H1 (cell line): ENCODE measurements at regions not wholly inside any gene's neighbourhood (a gene's known extent, or its start where the extent isn't known, plus 50 kb on each side); places are given as distances from the start of the nearest gene placed in this dataset.

Experiments
- CTCF ChIA-PET: fragments of 300-600 bp; sonication (Branson Sonifier 250); formaldehyde crosslinking; loops from one replicate; lab custom pipeline; 2021; ENCODE audit not compliant: partially characterized antibody; lab: Charles Lee
- POLR2A ChIA-PET: fragments of 300-600 bp; sonication (Branson Sonifier 250); formaldehyde crosslinking; loops from one replicate; lab custom pipeline; 2021; ENCODE audit warnings: inconsistent platforms; ENCODE audit not compliant: partially characterized antibody; lab: Charles Lee
- DNase-seq, 2 experiments: peaks; one replicate each; pipeline versions ENCODE4 v3.0.0 to v3.0.0-alpha.2; 2010 to 2022; ENCODE audit warnings: low spot score in 2 of 2, low read depth in 1 of 2, mixed read lengths in 1 of 2
- FAIRE-seq: peaks from 2 replicates; lab custom pipeline; 2011; peaks lifted over from hg19 to GRCh38; lab: Jason Lieb, UNC
- H2AFZ ChIP-seq: 2 replicates; pipeline ENCODE4 v1.8.1; 2012; ENCODE audit warnings: low read length, inconsistent platforms
- H2AK5ac ChIP-seq: 2 replicates; pipeline ENCODE4 v1.6.1; 2013; ENCODE audit warnings: low read depth, low read length
- H2BK120ac ChIP-seq: replicated peaks from 2 replicates; pipeline ENCODE3; 2013; ENCODE audit warnings: low read depth, low read length, inconsistent platforms
- H2BK12ac ChIP-seq: 2 replicates; pipeline ENCODE4 v1.6.1; 2013; ENCODE audit warnings: low read depth, low read length
- H2BK15ac ChIP-seq: 2 replicates; pipeline ENCODE4 v1.6.1; 2013; ENCODE audit warnings: low read length
- H2BK20ac ChIP-seq: 2 replicates; pipeline ENCODE4 v1.6.1; 2013; ENCODE audit warnings: low read length
- H2BK5ac ChIP-seq: 2 replicates; pipeline ENCODE4 v1.6.1; 2013; ENCODE audit warnings: low read depth, low read length
- H3K14ac ChIP-seq: 2 replicates; pipeline ENCODE4 v1.6.1; 2013; ENCODE audit warnings: inconsistent platforms; ENCODE audit not compliant: insufficient read length
- H3K18ac ChIP-seq: 2 replicates; pipeline ENCODE4 v1.6.1; 2013; ENCODE audit warnings: low read length; ENCODE audit errors: extremely low read depth
- H3K23ac ChIP-seq: 2 replicates; pipeline ENCODE4 v1.6.1; 2013; ENCODE audit warnings: inconsistent platforms; ENCODE audit not compliant: insufficient read length
- H3K23me2 ChIP-seq: 2 replicates; pipeline ENCODE4 v1.6.1; 2013; ENCODE audit warnings: low read depth, low read length
- H3K27ac ChIP-seq: 2 replicates; pipeline ENCODE4 v1.6.1; 2011; ENCODE audit warnings: low read depth, low read length, inconsistent platforms
- H3K27me3 ChIP-seq, 4 experiments: replicated peaks in 1 of 4; 1 replicate in 1 of 4; 2 replicates in 3 of 4; pipeline versions ENCODE4 v1.6.1 to v1.8.1; 2011 to 2013; ENCODE audit warnings: low read length in 3 of 4, mild to moderate bottlenecking in 3 of 4, inconsistent platforms in 2 of 4, mixed read lengths in 2 of 4, moderate library complexity in 1 of 4; ENCODE audit not compliant: control insufficient read depth in 3 of 4, insufficient read depth in 3 of 4; ENCODE audit errors: extremely low read depth in 1 of 4
- H3K36me3 ChIP-seq, 4 experiments: 2 replicates each; pipeline versions ENCODE4 v1.6.1 to v1.8.1; 2011 to 2013; ENCODE audit warnings: mild to moderate bottlenecking in 4 of 4, low read length in 3 of 4, moderate library complexity in 2 of 4, control low read depth in 1 of 4, inconsistent platforms in 1 of 4; ENCODE audit not compliant: insufficient read depth in 4 of 4, control insufficient read depth in 2 of 4
- H3K4ac ChIP-seq: replicated peaks from 2 replicates; pipeline ENCODE3; 2013; ENCODE audit warnings: low read length, low read depth, mixed read lengths, inconsistent platforms; ENCODE audit not compliant: insufficient read length
- H3K4me1 ChIP-seq, 4 experiments: replicated peaks in 1 of 4; 1 replicate in 1 of 4; 2 replicates in 3 of 4; pipeline versions ENCODE4 v1.6.1 to v1.8.1; 2011 to 2013; ENCODE audit warnings: low read length in 3 of 4, inconsistent platforms in 2 of 4, mixed read lengths in 1 of 4; ENCODE audit not compliant: insufficient read depth in 4 of 4, control insufficient read depth in 3 of 4
- H3K4me2 ChIP-seq, 2 experiments: 2 replicates each; pipeline versions ENCODE4 v1.6.1 to v1.8.1; 2011 to 2013; ENCODE audit warnings: low read depth in 2 of 2, low read length in 2 of 2, control low read depth in 1 of 2, inconsistent platforms in 1 of 2, mild to moderate bottlenecking in 1 of 2; ENCODE audit not compliant: insufficient read depth in 1 of 2
- H3K4me3 ChIP-seq, 4 experiments: fragments of 200-600, 300-600 bp in 1 of 4; sonication (generic), shearing (Covaris generic), sonication (Bioruptor Twin) in 1 of 4; 2 replicates each; pipeline versions ENCODE4 v1.5.1 to v1.8.1; 2011 to 2016; ENCODE audit warnings: low read length in 4 of 4, low read depth in 3 of 4, control low read depth in 2 of 4, inconsistent platforms in 2 of 4, mild to moderate bottlenecking in 2 of 4, mixed read lengths in 1 of 4, moderate library complexity in 1 of 4; ENCODE audit not compliant: insufficient read depth in 2 of 4; ENCODE audit errors: extremely low read depth in 1 of 4
- H3K56ac ChIP-seq: replicated peaks from 2 replicates; pipeline ENCODE3; 2013; ENCODE audit warnings: low read depth, mild to moderate bottlenecking, mixed read lengths, low read length, inconsistent platforms; ENCODE audit not compliant: insufficient read length
- H3K79me1 ChIP-seq: 2 replicates; pipeline ENCODE4 v1.6.1; 2013; ENCODE audit warnings: low read depth, low read length, control low read depth
- H3K79me2 ChIP-seq, 2 experiments: 2 replicates each; pipeline versions ENCODE4 v1.6.1 to v1.8.1; 2012 to 2013; ENCODE audit warnings: low read length in 2 of 2, mild to moderate bottlenecking in 2 of 2, inconsistent platforms in 1 of 2; ENCODE audit not compliant: insufficient read depth in 2 of 2, control insufficient read depth in 1 of 2
- H3K9ac ChIP-seq, 4 experiments: replicated peaks in 1 of 4; 1 replicate in 1 of 4; 2 replicates in 3 of 4; pipeline versions ENCODE4 v1.6.1 to v1.8.1; 2011 to 2013; ENCODE audit warnings: low read depth in 3 of 4, low read length in 3 of 4, control low read depth in 2 of 4, mild to moderate bottlenecking in 2 of 4, moderate library complexity in 2 of 4, inconsistent platforms in 1 of 4; ENCODE audit errors: extremely low read depth in 1 of 4
- H3K9me3 ChIP-seq, 2 experiments: 2 replicates each; pipeline versions ENCODE4 v1.6.1 to v1.8.1; 2012 to 2013; ENCODE audit warnings: mild to moderate bottlenecking in 2 of 2, moderate library complexity in 2 of 2, control low read depth in 1 of 2, inconsistent platforms in 1 of 2, low read depth in 1 of 2, low read length in 1 of 2, mixed read lengths in 1 of 2; ENCODE audit not compliant: insufficient read depth in 2 of 2
- H4K20me1 ChIP-seq, 2 experiments: replicated peaks in 1 of 2; 2 replicates each; pipeline versions ENCODE3 to v1.8.1; 2011 to 2013; ENCODE audit warnings: inconsistent platforms in 2 of 2, low read length in 2 of 2, mild to moderate bottlenecking in 1 of 2; ENCODE audit not compliant: insufficient read depth in 2 of 2, control insufficient read depth in 1 of 2
- H4K5ac ChIP-seq: 2 replicates; pipeline ENCODE4 v1.6.1; 2013; ENCODE audit warnings: low read length, low read depth, mixed read lengths, inconsistent platforms; ENCODE audit not compliant: insufficient read length
- H4K8ac ChIP-seq: 2 replicates; pipeline ENCODE4 v1.8.0; 2013; ENCODE audit warnings: mild to moderate bottlenecking, moderate library complexity, low read length, inconsistent platforms; ENCODE audit not compliant: insufficient read depth; ENCODE audit errors: extremely low read depth
- H4K91ac ChIP-seq: replicated peaks from 2 replicates; pipeline ENCODE3; 2013; ENCODE audit warnings: low read length, mixed read lengths, inconsistent platforms; ENCODE audit not compliant: insufficient read length
- ATF3 ChIP-seq: IDR thresholded peaks from 2 replicates; pipeline ENCODE4 v1.6.1; 2011; ENCODE audit warnings: low read depth, mild to moderate bottlenecking, low read length; ENCODE audit not compliant: insufficient read depth
- BCL11A ChIP-seq, 2 experiments: IDR thresholded peaks; one replicate each; pipeline ENCODE4 v1.6.1; 2011; ENCODE audit warnings: low read depth in 2 of 2, low read length in 2 of 2, mild to moderate bottlenecking in 2 of 2
- FOSL1 ChIP-seq: IDR thresholded peaks from 2 replicates; pipeline ENCODE4 v1.6.1; 2011; ENCODE audit warnings: mild to moderate bottlenecking, low read depth, low read length, moderate library complexity; ENCODE audit not compliant: insufficient read depth
- HDAC6 ChIP-seq: IDR thresholded peaks from one replicate; pipeline ENCODE4 v1.7.1; 2012; ENCODE audit warnings: low read depth, mild to moderate bottlenecking, inconsistent platforms, low read length, moderate library complexity
- SP1 ChIP-seq: IDR thresholded peaks from 2 replicates; pipeline ENCODE4 v1.6.1; 2011; ENCODE audit warnings: low read depth, low read length
- WGBS, 2 experiments: shearing (Covaris generic) in 1 of 2; methylation state at CpG; one replicate each; pipeline versions ENCODE4 v1.1.6 to v1.1.7; 2013 to 2015; ENCODE audit warnings: low lambda C conversion rate in 2 of 2, mixed read lengths in 2 of 2, inconsistent platforms in 1 of 2, low coverage in 1 of 2, missing lambda C conversion rate in 1 of 2; ENCODE audit not compliant: insufficient replicate concordance in 2 of 2, insufficient coverage in 1 of 2, insufficient read length in 1 of 2; ENCODE audit errors: extremely low coverage in 1 of 2, missing lambda C conversion rate in 1 of 2; 5-methylcytosine and 5-hydroxymethylcytosine counted together

- Histone ChIP-seq H3K9ac (no peak overlapping the region), H2BK120ac (no peak overlapping the region), H3K36me3 (peaks cover 0 to 3% (median 0%) of the 10 kb centered on the region in 4 experiments; a peak in 1 of 8 replicates), H4K91ac (no peak overlapping the region), H3K14ac (no peak overlapping the region), H2AK5ac (no peak overlapping the region), H4K5ac (no peak overlapping the region), H3K23ac (no peak overlapping the region), H3K79me2 (no peaks in the 10 kb centered on the region), H3K4ac (no peak overlapping the region), H3K4me3 (no peak overlapping the region), H2BK12ac (no peak overlapping the region), H2BK5ac (no peak overlapping the region), H3K27ac (no peak overlapping the region), H4K20me1 (no peaks in the 10 kb centered on the region), H3K4me2 (no peak overlapping the region), H3K79me1 (no peaks in the 10 kb centered on the region), H3K4me1 (no peaks in the 10 kb centered on the region), H3K56ac (no peak overlapping the region), H2AFZ (no peak overlapping the region), H3K9me3 (peaks cover 53 to 72% of the 10 kb centered on the region in 2 experiments), H4K8ac (no peak overlapping the region), H3K27me3 (no peaks in the 10 kb centered on the region), H2BK15ac (no peak overlapping the region), H3K18ac (no peak overlapping the region), H2BK20ac (no peak overlapping the region), H3K23me2 (no peaks in the 10 kb centered on the region)
- ChIA-PET POLR2A (no interaction called here), CTCF (no interaction called here)
- WGBS, 2 experiments: 93% methylated on average over 42 of the region's 54 CpGs; no CpG with 5 or more reads in 1 of the 2 experiments
- no peak for FAIRE-seq
- DNase-seq: no peak
- TF ChIP-seq SP1 (no peak), ATF3 (no peak), FOSL1 (no peak), BCL11A (IDR thresholded peaks at IDR 0.05; ENCODE audit: low read depth in 2 of 2, low read length in 2 of 2) (no peak), HDAC6 (no peak)
These were observed 1747.9 kb downstream of the TP53TG3F start for GRCh38 chr16:35207059-35207999.
